Thyroid gland (tissue), 4 donors: ENCODE measurements at regions not wholly inside any gene's neighbourhood (a gene's known extent, or its start where the extent isn't known, plus 50 kb on each side); places are given as distances from the start of the nearest gene placed in this dataset.

Source experiments
- POLR2A ChIP-seq, 2 donors: fragments of 450-650 bp; IDR thresholded peaks; one replicate each; pipeline ENCODE4 v1.6.1; 2017; ENCODE audit warnings: antibody characterized with exemption in 2 of 2, mild to moderate bottlenecking in 2 of 2, moderate library complexity in 1 of 2
- TF ChIP-seq, protein P1 (sequence below), 6 experiments: fragments of 200-600 bp in 3 of 6; fragments of 450-650 bp in 3 of 6; sonication (generic) in 3 of 6; IDR thresholded peaks; one replicate each; pipeline ENCODE4 v1.5.1; 2016 to 2019; ENCODE audit warnings: antibody characterized with exemption in 6 of 6, mild to moderate bottlenecking in 2 of 6, inconsistent platforms in 1 of 6, moderate library complexity in 1 of 6

DNA sequence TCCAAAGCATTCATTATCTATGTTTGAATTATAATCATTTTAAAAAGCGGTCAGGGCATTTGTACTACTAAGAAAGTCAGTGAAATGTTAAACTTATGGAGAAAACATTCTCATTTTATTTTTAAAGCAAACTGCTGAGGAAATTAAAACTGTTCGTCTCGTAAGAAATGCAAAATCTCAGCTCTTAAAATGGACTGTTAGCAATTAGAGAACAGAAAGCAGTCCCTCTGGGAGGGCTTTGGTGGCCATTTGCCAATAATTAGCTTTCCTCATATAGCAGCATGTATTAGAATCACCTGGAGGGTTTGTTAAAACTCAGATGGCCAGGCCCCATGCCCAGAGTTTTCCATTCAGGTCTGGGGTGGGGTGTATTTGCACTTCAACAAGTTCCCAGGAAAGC lies 120.7 kb upstream of the RASEF start:
- TF ChIP-seq, protein P1, sequence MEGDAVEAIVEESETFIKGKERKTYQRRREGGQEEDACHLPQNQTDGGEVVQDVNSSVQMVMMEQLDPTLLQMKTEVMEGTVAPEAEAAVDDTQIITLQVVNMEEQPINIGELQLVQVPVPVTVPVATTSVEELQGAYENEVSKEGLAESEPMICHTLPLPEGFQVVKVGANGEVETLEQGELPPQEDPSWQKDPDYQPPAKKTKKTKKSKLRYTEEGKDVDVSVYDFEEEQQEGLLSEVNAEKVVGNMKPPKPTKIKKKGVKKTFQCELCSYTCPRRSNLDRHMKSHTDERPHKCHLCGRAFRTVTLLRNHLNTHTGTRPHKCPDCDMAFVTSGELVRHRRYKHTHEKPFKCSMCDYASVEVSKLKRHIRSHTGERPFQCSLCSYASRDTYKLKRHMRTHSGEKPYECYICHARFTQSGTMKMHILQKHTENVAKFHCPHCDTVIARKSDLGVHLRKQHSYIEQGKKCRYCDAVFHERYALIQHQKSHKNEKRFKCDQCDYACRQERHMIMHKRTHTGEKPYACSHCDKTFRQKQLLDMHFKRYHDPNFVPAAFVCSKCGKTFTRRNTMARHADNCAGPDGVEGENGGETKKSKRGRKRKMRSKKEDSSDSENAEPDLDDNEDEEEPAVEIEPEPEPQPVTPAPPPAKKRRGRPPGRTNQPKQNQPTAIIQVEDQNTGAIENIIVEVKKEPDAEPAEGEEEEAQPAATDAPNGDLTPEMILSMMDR (IDR thresholded peaks at IDR 0.05) = no peak
- TF ChIP-seq POLR2A (IDR thresholded peaks at IDR 0.05) = no peak
